ENCODE measurements at regions not wholly inside any gene's neighbourhood (a gene's known extent, or its start where the extent isn't known, plus 50 kb on each side); places are given as distances from the start of the nearest gene placed in this dataset.

DNA sequence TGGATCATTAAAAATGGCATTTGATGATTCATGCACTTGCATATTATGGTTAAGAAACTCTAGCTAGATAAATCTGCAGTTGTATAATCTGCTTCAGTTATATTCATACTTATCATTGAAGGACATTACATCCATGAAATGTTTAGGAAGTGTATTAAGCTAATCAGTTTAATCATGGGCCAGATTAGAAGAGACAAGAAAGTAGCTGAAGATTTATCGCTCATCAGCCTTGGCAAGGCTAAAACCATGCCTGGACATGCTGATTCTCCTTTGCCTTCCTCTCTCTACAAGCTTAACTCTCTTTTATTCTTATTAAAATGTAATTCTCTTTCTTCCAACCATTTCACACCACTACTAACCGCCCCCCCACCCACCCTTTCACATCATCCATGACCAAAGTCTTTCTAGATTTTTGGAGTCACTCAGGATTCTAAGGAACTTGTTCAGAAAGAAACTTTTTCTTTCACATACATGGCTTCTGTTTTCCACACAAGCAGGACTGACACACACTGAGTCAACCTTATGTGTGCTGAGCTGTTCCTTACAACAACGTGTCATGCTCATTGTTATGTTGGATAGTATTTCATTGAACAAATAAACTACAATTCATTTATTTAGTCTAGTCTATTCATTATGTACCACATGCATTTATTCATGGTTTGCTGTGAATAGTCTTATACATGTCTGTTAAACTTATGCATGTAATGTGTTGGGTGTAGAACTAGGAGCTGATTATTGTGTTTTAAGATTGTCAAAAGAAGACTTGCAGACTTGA, 227.3 kb upstream of the SP8 start:
- intact Hi-C loops (cut with DNase I): no loop called here
- ATAC-seq (no peak), DNase-seq (ENCODE audit: missing footprints) (no peak)

DNA sequence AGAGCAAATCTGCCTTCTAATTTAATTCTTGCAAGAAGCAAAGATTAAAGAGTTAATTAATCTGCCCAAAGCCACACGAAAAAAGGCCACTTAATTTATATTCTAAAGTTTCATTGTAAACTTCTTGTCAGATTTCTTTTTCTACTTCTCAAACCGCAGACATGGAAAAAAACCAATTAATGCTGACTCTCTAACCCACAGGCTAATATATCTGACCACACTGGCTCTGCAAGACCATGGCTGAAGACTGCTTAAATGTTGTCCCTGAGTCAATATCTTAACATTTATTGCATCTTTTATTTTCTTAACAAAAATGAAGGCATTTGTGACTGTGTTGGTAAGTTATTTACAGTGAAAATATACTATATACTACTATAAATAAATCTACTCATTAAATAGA, 234.0 kb upstream of the SP8 start:
- intact Hi-C loops (cut with DNase I): no loop called here
- DNase-seq (ENCODE audit: missing footprints): no peak
- no peak for ATAC-seq

DNA sequence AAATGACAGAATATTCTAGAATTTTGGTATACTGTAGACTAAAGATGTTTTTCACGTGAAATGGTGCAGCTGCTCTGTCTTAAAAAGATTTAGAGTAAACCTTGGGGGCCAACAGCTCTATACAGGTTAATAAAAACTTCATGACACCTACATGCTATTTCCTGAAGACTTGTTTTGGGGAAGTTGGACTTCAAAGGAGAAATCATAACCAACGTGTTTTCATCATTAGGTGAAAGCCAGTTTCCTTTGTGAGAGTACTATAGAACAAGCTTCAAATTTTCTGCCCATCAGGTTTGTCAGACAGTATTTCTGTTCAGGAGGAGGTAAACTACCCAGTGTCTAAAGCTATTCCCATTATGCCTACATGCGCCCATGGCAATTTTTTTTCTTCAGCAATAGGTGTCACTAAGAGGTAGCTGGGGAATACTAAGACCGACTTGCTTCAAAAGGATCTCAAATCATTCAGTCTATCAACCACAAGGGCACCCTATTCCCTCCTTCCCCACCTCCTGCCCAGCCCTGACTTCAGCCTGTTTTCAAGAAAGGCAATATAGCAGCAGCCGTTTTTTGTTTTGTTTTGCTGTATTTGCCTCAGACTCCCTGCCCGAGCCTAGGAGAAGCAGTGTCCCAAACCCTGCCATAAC, 237.3 kb upstream of the SP8 start:
- DNase-seq (ENCODE audit: missing footprints): no peak
- ATAC-seq: no peak
- intact Hi-C loops (cut with DNase I): no loop called here

DNA sequence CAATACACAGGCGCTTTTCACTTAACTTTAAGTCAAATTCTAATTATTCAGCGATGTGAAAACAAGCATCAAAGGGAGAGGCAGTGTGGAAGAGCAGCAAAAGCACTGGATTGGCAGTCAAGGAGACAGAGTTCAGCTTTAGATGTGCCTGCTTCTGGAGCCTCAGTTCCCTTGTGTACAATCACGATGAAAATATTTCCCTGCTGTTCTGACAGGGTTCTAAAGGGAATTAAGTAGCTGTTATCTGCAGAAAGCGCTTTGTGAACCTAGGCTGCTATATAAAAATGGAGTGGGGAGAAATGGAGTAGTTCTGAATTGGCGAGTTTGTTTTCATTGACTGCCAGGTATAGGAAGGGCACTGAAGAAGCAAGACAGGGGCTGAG, 237.8 kb upstream of the SP8 start:
- DNase-seq (ENCODE audit: missing footprints) (no peak), ATAC-seq (no peak)
- intact Hi-C loops (cut with DNase I): no loop called here

DNA sequence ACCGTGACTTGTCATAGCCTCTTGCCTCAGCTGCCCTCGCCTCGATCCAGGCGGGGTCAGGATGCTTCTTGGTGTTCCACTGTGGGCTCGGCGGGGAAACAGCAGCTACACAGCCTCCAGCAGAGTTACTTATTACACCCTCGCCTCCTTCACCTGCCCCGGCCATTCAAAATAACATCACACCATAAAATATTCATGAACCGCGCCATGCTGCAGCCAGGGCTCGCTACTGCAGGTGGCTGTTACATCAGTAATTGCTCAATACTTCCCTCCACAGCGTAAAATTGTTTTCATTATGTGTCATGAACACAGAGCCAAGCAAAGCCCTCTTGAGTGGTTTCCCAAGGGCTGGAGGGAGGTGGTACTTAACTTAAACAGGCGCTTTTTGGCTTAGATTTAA, 241.5 kb upstream of the SP8 start:
- intact Hi-C loops (cut with DNase I): no loop called here
- DNase-seq (ENCODE audit: missing footprints) (no peak), ATAC-seq (no peak)

DNA sequence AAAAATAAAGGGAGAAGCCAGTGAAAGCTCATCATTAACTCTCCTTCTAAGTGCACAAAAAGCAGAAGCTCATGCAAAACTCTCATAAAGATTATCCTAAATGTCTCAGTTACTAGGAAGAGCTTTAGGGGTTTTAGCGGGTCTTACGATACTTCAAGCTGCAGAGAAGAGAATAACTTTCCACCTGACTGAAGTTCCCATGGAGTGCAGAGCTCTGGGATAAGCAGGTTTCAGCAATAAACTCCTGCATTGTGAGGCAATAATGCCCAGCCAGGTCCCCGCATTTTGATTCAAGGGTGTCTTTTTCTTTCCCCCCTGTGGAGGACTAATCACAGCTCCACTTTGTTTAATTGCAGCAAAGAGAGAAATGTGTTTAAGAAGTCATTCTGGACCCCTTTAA, 241.9 kb upstream of the SP8 start:
- intact Hi-C loops (cut with DNase I): no loop called here
- DNase-seq (ENCODE audit: missing footprints): no peak
- ATAC-seq: no peak

DNA sequence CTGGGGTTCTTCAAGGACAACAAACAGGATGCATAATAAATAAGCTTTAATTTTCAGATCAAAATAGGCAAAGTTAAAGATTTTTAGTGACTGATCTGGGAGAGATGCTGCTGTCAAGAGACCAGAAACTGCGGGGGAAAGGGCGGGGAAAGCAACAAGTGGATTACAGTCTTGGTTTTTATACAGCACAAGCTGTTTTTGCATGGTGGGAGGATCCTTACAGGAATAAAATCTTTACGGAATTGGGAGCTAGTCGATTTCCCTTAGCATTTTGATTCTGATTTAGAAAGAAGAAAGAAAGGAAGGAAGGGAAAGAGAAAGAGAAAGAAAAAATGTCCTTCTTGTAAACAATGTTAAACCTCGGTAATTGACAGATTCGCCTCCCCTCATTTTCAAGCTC, 242.3 kb upstream of the SP8 start:
- intact Hi-C loops (cut with DNase I): no loop called here
- ATAC-seq (no peak), DNase-seq (ENCODE audit: missing footprints) (no peak)

DNA sequence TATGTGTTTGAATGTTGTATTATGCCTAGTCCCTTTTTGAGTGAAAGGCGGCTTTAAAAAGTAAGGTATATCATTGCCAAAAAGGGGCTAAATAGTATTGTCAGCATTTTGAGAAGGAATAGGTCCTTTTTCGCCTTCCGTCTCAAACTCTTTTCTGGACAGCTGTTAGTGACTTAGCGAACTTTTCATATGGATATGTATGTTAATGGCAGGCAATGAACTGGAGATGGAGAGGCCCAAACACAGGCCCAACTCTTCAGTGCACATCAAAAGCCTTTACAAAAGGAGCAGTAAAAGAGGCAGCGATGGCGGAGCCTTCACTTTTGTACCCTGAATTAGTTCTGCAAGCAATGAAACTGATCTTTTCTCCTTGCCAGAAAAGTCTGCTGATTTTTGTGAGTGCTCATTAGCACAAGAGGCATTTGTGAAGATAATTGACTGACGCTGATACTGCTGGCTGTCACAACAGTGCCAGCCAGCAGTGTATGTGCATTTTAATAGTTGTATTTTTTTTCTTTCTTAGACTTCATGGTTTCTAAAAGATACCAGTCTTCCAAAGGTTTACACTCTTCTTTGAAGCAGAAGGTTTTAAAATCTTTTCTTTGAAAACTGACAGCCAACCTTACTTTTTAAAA, 243.7 kb upstream of the SP8 start:
- ATAC-seq: no peak
- intact Hi-C loops (cut with DNase I): no loop called here
- DNase-seq (ENCODE audit: missing footprints): no peak

DNA sequence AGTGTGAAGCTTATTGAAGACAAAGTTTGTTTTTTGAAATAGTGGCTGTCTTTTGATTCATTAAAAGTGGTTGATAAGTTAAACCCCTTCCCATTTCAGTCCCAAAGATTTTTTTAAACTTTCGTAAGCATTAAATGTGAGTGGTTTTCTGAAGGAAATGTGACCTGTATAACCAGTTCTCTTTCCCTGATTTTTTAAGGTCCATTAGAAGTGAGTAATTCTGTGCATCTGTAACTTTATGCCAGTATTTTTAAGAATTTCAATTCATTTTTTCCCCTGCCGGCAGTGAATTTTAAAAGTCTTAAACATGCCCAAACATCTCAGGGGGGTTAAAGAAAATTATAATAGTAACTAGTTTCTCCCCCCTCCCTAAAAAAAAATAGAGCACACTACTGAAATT, 254.6 kb upstream of the SP8 start:
- intact Hi-C loops (cut with DNase I): no loop called here
- no peak for ATAC-seq

DNA sequence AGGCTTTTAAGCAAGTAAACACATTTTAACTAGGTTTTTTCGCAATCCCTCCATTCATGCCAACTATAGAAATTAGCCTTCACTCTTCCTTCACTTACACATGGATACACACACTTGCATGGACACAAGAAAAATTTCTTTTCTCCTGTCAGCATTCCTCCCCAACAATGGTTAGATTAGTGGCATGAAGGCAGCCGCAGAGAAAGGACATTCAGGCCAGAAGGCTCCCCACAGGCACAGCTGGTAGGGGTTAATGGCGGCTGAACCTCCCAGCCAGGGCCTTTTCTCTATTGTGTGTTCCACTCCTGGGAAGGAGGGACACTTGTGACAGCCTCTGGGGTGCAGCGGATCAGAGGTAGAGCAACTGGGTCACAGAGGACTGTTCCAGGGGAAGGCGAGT, 255.0 kb upstream of the SP8 start:
- ATAC-seq (no peak), DNase-seq (ENCODE audit: missing footprints) (no peak)
- intact Hi-C loops (cut with DNase I): no loop called here

More for the DNA sequence above, 254.6 kb upstream of the SP8 start:
- no peak for DNase-seq (ENCODE audit: missing footprints)

DNA sequence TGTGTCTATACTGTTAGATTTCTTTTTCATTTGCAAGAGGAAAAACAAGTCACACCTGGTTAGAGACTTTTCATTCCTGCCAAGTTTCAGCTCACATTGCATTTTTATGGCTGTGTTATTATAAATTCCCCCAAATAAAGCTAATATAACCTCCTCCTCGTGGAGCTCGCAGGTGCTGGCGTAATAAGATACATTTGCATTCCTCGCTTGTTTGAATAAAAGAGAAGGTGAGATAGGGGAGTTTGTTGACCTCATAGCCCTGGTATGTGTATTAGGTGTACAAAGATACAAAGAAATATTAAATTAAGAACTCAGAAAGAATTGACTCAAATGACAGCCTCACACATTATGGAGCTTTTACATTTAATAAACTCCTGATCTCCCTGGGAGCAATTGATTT, 257.7 kb upstream of the SP8 start:
- ATAC-seq (no peak), DNase-seq (ENCODE audit: missing footprints) (no peak)
- intact Hi-C loops (cut with DNase I): no loop called here

DNA sequence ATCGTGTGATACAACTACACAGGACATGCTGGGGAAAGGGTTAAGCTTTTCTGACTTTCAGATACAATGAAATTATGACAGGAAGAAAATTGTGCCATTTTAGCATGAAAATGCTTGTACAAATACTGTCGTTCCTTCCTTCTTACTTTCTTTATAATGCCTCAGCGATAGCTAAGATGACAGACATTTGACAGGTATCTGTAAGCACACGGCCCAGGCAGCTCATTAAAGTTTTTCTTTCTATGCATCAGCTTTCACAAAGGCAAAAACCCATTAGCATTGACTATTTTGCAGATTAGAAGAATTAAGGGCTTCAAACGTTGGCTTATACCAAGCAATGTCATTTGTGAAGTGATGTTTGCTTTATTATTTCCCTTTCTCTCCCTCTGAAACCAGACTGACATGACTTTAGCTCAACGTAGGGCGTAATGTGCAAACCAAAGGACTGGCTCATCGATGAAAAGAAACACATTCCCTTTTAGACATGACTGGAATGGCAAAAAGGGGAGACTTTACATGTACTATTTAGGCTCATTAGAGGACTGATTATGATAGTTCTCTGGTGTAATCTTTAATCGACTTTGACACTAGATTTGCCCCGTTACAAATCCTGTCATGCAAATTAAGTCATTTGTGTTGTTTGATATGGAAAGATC, 258.4 kb upstream of the SP8 start:
- DNase-seq (ENCODE audit: missing footprints) (no peak), ATAC-seq (no peak)
- intact Hi-C loops (cut with DNase I): no loop called here

DNA sequence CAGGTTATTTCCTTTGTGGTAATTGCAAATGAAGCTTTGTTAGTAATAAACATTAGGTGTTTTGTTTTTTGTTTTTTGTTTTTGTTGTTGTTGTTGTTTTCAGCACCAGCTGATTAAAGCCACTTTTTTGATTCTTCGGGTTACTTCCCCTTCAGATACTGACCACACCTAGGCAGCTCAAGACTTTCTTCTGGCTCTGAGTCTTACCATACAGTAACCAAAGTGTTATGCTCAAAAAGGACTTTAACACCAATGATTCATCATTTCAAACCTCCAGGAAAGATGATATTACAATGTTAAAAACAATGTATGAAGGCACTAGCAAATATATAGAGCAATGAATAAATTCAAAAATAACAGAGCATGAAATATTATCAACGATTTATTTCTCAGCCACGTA, 265.2 kb upstream of the SP8 start:
- DNase-seq (ENCODE audit: missing footprints) (no peak), ATAC-seq (no peak)
- intact Hi-C loops (cut with DNase I): no loop called here

DNA sequence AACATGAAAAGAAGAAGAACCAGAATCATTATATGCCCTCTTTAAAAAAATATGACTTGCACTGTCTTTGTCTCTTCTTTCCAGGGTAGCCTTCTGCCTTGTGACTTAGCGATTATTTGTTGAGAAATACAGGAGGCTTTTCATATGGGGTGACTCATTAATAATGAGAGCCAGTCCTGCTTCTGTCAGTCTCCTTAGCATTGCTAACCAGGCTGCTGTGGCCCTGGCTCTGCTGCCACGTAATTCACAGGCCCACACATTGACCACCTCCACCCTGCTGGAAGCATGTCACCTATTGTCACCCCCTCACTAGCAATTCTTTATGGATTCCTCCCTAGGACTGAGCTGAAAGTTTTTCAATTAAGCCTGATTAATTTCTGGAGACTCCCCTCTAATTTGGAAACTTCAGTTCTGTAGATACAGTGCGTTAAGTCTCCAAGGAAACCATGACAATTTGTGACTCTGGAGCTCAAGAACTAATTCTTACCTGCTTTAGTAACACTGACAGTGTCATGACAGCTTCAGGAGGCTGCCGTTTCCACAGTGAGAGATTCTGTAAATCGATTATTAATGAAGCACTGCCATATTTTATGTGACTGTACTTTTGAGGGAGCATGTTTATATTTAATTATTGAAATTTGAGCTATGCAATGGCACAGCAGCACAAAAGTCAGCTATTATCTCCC, 267.9 kb upstream of the SP8 start:
- no peak for ATAC-seq
- DNase-seq (ENCODE audit: missing footprints): no peak
- intact Hi-C loops (cut with DNase I): no loop called here

DNA sequence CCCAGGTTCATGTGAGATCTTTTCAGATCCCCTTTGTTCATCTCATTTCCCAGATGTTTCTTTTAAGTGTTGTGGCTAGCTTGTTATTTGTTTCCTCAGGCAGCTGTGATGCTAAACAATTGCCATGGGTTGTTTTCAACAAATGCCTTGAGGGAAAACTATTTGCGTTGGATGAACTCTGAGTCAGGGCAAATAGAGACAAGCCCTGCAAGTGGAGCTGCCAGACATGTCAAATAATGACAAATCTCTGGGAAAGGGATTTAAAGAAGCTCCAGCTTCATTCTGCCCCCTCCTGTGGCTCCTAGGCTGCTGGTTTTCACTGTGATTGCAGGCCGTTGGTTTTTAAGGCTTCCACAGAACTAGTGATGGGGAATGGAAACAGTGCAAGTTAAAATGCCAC, 272.4 kb upstream of the SP8 start:
- DNase-seq (ENCODE audit: missing footprints): no peak
- intact Hi-C loops (cut with DNase I): loop anchor here (2.0 kb wide), 1 partner anchor 62 kb away; no protein-coding TSS in a partner anchor
- ATAC-seq: no peak

DNA sequence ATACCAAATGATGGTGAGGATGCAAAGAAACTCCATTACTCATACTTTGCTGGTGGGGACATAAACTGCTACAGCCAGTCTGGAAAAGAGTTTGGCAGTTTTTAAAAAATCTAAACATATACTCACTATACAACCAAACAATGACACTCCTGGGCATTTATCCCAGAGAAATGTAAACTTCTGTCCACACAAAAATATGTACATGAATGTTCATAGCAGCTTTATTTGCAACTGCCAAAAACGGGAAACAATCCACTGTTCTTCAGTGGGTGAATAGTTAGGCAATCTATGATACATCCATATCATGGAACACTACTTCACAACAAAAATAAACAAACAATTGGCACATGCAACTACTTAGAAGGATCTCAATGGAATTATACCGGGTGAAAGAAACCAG, 276.4 kb upstream of the SP8 start:
- ATAC-seq (no peak), DNase-seq (ENCODE audit: missing footprints) (no peak)
- intact Hi-C loops (cut with DNase I): no loop called here

DNA sequence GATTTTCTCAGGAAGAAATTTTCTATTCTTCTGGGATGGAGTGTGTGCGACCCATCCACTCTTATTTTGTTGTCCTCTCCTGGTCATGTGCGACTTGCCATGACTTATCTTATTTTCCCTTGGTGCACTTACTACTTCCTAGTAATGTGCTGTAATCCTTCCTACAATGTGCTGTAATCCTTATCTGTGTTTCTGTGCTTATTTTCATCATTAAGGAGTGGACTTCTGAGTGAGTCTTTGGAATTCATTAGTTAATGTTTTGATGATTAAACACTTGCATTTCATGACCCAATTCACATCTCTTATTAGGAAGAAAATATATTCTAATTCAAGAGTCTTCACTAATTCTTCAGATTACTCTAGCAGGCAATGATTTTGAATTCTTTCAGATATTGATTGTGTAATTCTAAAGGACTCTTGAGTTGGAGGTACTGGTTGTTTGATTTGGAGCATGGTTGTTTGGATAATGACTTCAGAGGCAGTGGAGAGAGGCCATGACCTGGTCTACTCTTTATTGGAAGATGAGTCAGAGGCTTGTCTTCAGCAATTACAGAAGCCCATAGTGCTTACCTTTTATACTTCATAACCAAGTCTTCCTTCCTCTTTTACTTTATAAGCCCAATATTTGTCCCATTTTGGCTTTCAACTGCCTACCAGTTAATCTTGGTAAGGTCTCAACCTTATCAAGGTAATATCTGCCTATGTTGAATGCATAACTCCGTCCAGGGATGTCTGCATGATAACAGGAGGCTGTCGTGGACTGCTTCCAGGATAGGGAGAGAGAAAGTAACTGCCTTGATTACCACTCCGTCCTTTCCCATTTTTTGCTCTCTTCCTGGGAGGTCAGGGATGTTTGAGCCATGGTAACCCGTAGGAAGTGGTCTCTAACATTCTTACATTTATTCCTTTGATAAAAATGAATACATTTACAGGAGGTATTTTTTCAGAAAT, 278.3 kb upstream of the SP8 start:
- ATAC-seq (no peak), DNase-seq (ENCODE audit: missing footprints) (no peak)
- intact Hi-C loops (cut with DNase I): no loop called here

DNA sequence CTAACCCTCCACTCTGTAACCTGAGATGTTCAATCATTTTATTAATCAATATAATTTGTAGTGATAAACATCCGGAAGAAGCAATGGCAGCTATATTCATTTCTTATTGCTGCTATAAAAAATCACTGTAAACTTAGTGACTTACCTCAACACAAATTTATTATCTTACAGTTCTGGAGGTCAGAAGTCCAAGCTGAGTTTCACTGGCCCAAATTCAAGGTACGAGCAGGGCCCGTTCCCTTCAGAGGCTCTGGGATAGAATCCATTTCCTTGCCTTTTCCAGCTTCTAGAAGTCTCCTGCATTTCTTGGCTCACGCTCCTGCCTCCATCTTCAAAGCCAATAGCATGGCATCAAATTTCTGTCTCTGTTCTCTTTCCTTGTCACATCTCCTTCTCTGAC, 279.5 kb upstream of the SP8 start:
- ATAC-seq (no peak), DNase-seq (ENCODE audit: missing footprints) (no peak)
- intact Hi-C loops (cut with DNase I): no loop called here

Data from Right ventricle myocardium inferior (tissue), 1 donor.